GM18499 (cell line): ENCODE measurements at regions not wholly inside any gene's neighbourhood (a gene's known extent, or its start where the extent isn't known, plus 50 kb on each side); places are given as distances from the start of the nearest gene placed in this dataset.

Experiments
- ATAC-seq: cut with Tn5 transposase; IDR thresholded peaks from one replicate; pipeline ENCODE4 v1.9.1; 2021; ENCODE audit warnings: moderate number of reproducible peaks; ENCODE audit not compliant: insufficient read depth, unreplicated experiment

DNA sequence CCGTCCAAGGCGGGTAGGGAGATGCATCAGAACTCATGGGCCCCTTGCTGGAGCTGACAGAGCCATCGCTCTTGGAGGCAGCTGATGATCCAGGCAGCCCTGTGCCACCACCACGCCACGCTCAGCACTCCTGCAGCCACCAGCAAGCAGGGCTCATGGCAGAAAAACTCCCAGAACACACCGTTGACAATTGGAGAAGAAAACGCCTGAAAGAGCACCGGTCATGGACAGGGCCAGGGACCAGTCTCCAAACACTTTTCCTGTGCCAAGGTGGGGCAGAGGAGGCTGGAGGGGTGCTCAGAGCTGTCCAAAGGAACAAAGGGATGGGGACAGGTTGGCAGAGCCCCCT lies 132.2 kb downstream of the FOXL1 start:
- no peak for ATAC-seq

DNA sequence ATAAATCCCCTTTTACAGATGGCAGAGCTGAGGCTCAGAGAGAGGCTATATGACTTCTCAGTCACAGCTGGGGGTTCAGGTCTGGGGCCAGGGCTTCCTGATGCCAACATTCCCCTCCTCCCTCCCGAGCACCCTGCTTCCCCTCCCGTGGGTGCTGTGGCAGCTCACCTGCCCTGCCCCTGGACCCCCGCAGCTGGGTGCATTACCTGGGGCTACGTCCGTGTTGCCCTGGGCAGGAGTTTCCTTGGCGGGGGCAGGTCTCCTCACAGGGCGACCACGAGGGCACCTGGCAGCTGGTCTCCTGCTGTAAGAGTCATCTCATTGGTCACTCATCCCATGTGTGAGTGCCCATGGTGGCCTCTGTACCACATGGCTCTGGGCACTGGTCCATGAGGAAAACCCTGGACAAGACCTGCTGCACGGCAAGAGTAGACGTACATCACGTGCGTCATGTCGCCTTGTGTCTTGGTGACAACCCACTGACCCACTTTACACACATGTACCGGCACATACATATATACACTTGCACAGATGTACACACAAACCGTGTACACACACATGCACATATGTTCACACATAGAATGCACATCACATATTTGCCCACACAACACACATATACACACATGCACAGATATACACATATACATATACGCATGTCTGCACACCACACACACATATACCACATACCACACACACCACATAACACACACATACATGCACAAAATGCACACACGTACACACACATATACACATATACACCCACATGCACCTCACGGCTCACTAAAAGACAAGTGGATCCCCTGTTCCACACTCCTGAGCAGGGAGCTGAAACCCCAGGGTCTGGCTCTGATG lies 134.0 kb downstream of the FOXL1 start:
- no peak for ATAC-seq

DNA sequence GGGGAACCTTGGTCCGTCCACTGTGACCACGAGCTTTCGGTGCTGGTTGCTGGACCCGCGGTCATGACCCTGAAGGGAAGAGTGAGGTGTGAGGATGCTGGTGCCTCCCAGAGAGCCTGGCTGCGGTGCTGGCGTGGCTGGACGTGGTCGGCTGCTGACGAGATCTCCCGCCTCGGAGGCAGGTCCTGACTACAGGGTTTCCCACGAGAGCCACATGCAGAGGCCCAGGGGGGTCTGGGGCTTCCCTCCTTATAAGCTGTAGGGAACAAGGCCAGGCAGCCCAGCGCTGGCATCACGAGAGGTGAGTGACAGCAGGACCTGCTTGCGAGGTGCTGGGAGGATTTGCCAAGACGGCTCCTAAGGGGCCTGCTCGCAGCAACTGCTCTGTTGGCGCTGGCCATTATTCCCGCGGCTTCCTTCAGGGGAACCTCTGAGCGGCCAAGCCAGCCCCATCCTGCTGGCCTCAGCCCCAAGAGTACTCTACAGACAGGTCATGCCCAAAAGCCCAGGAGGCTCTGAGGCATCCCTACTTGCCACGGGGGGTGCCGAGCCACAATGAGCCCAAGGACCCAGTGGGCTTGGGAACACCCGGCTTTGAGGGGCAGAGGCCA lies 134.8 kb downstream of the FOXL1 start:
- no peak for ATAC-seq

DNA sequence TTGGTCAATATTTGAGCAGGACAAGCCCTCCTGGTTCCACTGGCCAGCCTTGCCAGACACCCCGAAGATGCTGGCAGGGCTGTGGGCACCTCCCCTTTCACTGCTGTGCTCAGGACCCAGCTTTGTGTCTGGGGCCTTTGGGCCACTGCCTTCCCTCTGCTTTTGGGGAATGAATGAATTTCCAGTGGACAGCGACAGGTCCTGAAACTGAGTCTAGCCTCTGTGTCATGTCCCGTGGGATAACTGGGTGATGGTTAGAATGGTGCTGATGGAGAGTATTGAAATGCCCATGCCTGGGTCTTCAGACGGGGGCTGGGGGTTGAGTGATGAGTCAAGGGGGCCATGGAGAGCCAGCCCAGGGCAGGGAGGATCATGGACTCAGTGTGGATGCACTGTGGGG lies 135.8 kb downstream of the FOXL1 start:
- no peak for ATAC-seq

DNA sequence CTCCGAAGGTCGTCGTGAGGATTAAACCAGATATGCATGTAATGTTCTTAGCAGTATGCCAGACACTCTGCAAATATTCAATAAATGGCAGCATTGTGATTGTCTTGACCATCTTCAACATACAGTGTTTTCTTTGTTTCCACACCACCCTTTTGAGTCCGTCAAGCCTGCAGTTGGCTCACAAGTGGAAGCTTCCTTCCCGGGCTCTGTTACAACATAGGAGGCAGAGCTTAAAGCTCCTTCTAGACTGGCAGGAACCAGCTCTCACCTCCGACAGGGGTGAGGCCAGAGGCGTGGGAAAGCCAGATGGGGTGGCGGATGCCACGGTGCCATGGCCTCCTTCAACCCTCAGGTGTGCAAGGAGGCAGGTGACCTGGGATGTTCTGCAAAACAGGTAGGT lies 138.3 kb downstream of the FOXL1 start:
- ATAC-seq: no peak

DNA sequence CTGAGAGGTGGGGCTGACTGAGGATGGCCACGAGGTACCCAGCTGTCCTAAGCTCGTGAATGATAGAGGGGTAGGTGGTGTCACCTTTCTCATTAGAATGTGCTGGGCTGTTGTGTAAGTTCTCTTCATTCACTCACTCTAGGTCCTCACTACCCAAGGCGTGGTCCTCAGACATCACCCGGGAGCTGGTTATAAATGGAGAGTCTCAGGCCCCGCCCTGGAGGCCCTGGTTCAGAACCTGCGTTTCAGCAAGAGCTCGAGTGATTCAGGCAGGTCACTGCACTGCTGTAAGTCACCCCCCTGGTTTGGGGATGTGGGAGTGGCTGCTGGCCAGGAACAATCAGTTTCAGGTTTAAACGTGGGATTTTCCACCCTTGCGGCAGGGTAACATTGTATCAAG lies 139.8 kb downstream of the FOXL1 start:
- no peak for ATAC-seq

DNA sequence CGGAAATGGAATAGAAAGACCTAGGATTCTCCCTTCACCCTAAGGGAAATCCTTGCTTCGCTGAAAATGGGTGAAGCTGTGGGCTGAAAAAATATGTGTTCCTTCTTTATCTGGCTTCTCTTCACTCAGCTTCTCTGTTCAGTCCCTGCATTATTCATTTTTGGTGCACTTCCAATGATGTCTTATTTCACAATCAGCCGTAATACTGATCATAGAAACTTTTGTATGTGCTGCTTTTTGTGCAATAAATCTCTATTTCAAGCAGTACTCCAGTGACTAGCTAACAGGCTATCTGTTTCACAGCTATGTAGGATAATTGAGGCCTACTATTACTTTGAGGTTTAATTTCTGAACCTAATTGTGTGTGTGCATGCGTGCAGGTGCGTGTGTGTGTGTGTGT lies 144.6 kb downstream of the FOXL1 start:
- no peak for ATAC-seq

DNA sequence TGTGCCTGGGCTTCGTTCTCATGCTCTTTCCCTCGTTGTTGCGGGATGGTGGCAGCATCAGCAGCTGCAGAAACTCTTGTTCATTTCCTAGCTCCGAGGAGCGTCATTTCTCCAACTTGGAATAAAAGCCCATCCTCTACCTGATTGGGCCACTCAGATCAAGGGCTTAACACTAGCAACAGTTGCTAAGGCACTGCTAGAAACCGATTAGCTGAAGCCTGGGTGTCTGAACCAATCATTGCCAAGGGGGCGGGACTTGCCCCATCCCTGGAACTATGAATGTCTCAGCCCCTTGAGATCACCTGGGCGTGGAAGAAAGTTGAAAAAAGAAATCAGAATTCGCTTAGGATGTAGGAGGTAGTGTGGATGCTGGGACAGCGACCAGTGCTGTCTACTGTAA lies 145.3 kb downstream of the FOXL1 start:
- no peak for ATAC-seq

DNA sequence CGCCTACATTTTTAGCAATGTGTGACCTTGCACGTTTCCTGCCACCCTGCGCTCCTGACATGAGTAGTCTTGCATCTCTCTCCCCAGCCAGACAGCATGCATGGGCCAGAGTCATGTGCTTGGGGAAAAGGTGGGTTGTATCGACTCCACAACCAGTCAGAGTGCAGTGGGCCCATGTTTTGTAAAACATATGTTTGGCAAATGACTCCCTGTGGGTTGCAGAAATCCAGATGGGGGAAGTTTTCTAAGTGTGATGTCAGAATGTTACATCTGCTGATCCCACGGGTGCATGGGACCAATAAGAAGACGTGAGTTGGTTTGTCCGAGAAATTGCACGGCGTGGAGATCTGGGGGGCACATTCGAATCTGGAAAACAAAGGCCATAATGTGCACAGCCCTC lies 147.1 kb downstream of the FOXL1 start:
- no peak for ATAC-seq

DNA sequence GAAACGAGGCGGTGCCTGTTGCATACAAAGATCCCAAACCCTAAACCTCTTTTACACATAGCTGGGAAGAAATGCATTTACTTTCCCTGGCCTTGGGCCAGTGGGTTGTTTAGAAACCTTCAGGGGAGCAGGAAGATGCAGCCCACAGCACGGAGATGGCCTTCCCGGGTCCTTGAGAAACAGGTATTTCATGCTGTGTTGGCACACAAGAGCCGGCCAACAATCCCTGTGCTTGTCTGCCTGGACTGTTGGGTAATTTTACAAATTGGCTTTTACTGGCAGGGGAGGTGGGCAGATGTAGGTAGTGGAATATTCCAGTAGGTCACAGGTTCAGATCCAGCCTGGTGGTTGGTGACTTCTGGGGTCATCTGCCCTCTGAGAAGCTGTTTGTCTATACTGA lies 148.0 kb downstream of the FOXL1 start:
- no peak for ATAC-seq

DNA sequence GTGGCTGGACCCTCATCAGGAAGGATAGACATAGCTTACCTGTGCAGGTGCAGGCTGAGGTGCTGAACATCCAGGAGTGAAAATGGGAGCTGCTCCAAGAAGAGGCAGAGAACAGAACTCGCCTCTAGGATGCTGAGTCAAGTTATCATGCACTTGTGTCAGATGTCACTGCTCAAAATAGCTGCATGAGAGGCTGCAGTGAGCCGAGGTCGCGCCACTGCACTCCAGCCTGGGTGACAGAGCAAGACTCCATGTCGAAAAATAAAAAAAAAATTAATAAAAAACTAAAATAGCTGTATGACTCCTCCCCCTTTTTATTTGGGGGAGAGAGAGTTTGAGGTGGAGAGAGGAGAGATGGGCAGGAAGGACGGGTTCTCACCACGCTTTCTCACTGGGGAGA lies 148.8 kb downstream of the FOXL1 start:
- no peak for ATAC-seq

DNA sequence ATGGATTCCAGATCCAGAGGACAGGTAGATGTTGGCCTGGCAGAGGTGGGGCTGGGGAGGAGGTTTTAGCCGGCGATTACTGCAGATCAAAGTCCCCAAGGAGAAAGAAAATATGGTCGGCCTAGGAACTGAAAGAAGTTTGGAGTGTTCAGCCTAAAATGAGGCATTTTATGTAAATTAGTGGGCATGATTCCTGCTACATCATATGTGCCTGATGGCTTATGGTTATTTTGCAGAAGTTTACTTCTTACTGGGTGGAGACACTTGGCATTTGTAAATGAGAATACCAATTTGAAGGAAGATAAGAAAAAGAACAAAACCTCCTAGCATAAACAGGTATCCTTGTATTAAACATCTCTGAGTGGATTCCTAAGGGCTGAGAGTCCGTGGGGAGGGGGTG lies 149.3 kb downstream of the FOXL1 start:
- no peak for ATAC-seq

DNA sequence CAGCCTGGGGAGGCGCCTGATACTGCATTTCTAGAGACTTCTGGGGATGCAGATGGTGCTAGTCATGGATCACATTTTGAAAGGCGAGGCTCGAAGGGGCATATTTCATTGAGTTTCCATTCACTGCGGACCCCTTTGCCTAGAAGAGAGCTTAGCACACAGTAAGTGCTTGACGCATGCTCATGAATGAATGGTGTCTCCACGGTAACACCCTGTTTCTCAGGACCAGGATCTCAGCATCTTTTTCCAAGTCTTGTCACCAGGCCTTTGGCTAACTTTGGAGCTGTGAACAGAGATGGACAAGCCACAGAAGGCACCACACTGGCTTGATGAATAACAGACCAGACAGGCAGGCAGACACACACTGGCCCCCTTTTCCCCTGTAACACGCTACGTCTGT lies 151.3 kb downstream of the FOXL1 start:
- no peak for ATAC-seq

DNA sequence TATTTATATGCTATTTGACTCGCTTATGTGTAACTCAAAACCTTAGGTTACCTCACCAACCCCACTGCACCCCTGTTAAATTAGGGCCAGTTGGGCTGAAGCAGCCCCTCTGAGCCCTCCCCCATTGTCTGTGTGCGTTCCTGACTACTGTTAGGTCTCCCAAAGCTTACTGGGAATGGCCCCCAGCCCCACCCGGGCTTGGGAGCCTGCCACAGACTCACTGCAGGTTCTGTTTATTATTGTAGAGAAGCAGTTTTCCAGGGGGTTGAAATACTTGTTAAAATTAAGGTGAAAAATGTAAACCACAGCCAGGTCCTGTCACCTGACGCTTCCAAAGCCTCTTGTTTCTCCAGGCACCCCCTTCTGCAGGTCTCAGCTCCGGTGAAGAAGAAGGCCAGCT lies 151.7 kb downstream of the FOXL1 start:
- no peak for ATAC-seq

DNA sequence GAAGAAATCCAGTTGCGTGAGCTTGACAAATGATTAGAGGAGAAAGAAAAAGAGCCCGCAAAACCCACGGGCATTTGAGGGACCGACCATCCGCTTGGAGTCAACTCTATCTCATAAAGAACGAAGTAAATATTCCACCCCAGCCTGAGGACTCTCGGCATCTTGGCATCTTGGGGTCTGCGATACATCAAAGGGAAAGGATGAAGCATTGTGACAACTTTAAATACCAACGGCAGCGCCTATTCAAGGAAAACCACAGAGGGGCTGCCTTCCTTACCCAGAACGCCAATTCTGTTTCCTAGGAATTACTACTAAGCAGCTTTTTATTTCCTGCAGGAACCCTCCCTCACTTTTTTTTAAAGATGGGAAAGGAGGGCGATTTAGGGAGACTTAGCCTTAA lies 152.2 kb downstream of the FOXL1 start:
- ATAC-seq: no peak

DNA sequence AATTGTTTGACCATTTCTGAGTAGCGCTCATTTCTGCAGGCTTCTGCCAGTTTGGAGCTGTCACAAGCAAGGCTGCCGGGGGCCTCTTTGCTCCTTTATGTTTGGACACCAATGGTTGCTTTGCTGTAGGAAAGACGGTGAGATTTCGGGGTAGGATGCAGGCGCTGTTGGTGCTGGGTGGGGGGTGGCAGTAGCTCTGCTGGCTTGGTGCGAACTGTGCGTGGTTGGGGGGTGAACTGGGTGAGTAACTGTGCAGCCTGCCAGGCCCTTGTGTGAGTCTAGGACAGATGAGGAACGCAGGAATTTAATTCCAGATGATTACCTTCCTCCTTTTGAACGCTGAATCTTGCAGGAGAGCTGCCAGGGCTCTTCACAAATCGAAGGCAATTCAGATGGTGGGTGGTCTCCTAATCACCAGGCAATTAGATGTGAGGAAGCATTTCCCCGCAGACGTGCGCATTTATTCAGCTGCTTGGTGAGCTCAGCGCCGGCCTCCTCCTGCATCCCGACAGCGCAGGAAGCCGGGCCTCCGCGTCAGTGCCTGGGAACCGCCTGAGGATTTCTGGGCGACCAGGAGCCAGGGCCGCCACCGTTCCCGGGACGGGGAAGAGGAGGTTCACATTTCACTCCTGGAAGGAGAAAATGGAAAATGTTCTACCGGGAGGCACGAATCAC lies 154.4 kb downstream of the FOXL1 start:
- no peak for ATAC-seq

DNA sequence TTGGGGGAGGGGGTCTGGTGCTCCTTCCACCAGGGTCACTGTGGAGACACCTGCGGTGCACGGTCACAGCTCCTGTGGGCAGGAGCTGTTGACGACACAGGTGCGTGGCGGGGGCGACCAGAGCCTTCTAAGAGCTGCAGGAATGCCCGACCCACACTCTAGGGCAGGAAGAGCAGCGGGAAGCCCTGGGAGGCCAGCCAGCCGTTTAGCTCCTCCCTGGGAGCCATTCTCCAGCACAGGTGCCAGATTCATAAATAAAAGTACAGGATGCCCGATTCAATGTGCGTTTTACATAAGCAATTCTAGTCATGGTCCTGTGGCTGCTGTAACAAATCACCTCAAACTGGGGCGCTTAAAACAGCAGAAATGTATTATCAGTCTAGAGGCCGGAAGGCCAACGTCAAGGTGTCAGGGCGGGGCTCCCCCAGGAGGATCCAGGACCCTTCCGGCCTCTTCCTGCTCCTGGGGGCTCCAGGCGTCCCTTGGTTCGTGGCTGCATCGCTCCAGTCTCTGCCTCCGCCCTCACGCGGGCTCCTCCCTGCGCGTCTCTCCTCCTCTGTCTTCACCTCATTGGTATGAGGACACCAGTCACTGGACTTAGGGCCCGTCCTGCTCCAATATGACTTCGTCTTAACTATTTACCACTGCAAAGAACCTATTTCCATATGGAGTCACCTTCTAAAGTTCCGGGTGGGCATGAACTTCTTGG lies 155.4 kb downstream of the FOXL1 start:
- no peak for ATAC-seq

DNA sequence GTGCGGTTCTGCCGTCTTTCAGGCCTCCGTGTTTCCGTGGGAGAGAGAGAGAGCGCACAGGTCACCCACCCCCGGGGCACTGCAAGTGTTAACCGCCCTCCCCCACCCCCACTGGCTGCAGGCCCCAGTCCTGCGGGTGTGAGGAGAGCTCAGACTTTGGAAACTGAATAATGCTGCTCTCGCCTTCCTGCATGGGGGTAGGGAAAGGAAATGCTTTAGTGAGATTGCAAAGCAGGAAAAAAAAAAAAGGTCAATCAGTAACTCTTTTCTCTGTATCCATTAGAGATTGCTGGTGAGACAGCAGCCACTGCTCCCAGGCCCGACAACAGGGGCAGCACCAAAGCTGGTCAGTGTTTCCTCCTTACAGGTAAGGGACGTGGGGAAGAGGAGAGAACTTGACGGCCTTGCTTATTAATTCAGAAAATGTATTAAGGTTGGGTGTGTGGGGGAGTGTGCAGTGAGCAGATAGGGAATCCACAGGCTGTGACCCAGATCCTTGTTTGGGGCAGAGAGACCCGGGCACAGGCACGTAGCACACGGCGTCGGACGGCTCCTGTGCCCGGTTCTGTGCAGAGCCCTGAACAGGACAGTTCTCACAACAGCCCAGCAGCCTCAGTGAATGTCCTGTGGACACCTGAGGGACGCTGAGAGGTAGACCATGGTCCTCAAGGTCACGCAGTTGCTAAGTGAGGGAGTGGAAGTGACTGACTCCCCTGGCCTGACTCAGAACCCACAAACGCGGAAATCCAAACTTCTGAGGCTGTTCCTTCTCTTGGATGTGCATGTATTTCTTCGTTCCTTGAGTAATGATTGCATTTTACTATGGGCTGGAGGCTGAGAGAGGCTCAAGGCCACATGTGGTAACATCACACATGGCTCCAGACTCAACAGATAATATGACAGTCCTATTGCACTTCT lies 156.5 kb downstream of the FOXL1 start:
- ATAC-seq: no peak

DNA sequence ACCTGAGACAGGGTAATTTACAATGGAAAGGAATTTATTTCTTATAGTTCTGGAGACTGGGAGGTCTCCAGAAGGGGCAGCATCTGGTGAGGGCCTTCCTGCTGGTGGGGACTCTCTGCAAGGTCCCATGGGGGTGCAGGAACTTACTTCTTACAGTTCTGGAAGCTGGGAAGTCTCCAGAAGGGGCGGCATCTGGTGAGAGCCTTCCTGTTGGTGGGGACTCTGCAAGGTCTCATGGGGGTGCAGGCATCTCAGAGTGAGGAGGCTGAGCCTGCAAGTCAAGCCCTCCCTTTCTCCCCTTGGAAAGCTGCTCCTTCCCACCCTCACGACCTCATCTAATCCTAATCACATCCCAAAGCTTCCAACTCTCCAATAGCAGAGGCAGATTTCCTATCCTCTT lies 157.4 kb downstream of the FOXL1 start:
- no peak for ATAC-seq

DNA sequence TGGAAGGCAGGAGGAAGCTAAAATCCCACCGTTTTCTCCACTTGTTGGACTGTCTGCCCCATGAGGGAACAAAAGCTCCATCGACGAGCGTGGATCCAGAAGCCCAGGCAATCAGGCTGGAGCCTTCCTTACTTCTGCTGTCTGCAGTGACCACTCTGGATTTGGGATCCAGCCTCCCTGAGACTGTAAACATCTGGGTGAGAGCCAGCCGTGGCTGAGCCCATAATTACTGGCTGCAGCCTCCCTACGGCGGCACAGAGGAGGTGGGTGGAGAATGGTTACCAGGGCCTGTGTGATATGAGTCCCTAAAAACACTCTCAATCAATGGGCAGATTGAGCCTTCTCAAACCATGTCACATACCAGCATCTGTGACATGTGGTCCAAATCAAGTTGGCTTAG lies 158.2 kb downstream of the FOXL1 start:
- no peak for ATAC-seq
